Neural crest cell (in vitro differentiated cells): ENCODE measurements at regions not wholly inside any gene's neighbourhood (a gene's known extent, or its start where the extent isn't known, plus 50 kb on each side); places are given as distances from the start of the nearest gene placed in this dataset.

ENCODE experiments used
- DNase-seq: peaks from one replicate; pipeline ENCODE4 v3.0.0; 2021; ENCODE audit warnings: low read depth, mixed read lengths, low spot score
- H3K27ac Mint-ChIP-seq: one replicate; pipeline ENCODE4 v1.8.0; 2021; ENCODE audit warnings: mild to moderate bottlenecking, mixed read lengths; ENCODE audit not compliant: unreplicated experiment
- H3K27me3 Mint-ChIP-seq: 2 replicates; pipeline ENCODE4 v1.8.0; 2021; ENCODE audit warnings: low read depth, mild to moderate bottlenecking, mixed read lengths
- H3K36me3 Mint-ChIP-seq: 2 replicates; pipeline ENCODE4 v1.8.0; 2021; ENCODE audit warnings: low read depth, mild to moderate bottlenecking, mixed read lengths
- H3K4me1 Mint-ChIP-seq: 2 replicates; pipeline ENCODE4 v1.8.0; 2021; ENCODE audit warnings: mixed read lengths
- H3K4me3 Mint-ChIP-seq: one replicate; pipeline ENCODE4 v1.8.0; 2021; ENCODE audit warnings: mild to moderate bottlenecking, mixed read lengths
- H3K9me3 Mint-ChIP-seq: 2 replicates; pipeline ENCODE4 v1.8.0; 2021; ENCODE audit warnings: mixed read lengths
- CTCF ChIP-seq: fragments of 200-600 bp; sonication (generic); conservative IDR thresholded peaks from 2 replicates; pipeline ENCODE4 v1.5.0; 2021; ENCODE audit warnings: antibody characterized with exemption, mild to moderate bottlenecking

GRCh38 chr2:56465491-56465890 lies 281.7 kb downstream of the CCDC85A start:
- Mint-ChIP-seq H3K36me3 (no peaks in the 10 kb centered on the region), H3K27ac (no peak overlapping the region), H3K9me3 (no peaks in the 10 kb centered on the region), H3K27me3 (peaks cover 3% of the 10 kb centered on the region), H3K4me3 (no peak overlapping the region), H3K4me1 (no peaks in the 10 kb centered on the region)
- TF ChIP-seq CTCF: no peak
- DNase-seq: no peak

- no peak for TF ChIP-seq CTCF
- no peaks in the 10 kb centered on the region for H3K4me1 Mint-ChIP-seq
- no peak for DNase-seq
- no peaks in the 10 kb centered on the region for H3K36me3 Mint-ChIP-seq
- no peak overlapping the region for H3K27ac Mint-ChIP-seq
- no peak overlapping the region for H3K4me3 Mint-ChIP-seq
- H3K27me3 Mint-ChIP-seq: peaks cover 25% of the 10 kb centered on the region
- H3K9me3 Mint-ChIP-seq: no peaks in the 10 kb centered on the region
These were observed 289.7 kb downstream of the CCDC85A start for GRCh38 chr2:56473524-56473923.

- TF ChIP-seq CTCF: no peak
- Mint-ChIP-seq H3K36me3 (no peaks in the 10 kb centered on the region), H3K27me3 (peaks cover 22% of the 10 kb centered on the region), H3K9me3 (no peaks in the 10 kb centered on the region), H3K4me1 (no peaks in the 10 kb centered on the region), H3K4me3 (no peak overlapping the region), H3K27ac (no peak overlapping the region)
- DNase-seq: no peak
These were observed 290.8 kb downstream of the CCDC85A start for GRCh38 chr2:56474412-56475158.

- Mint-ChIP-seq H3K36me3 (no peaks in the 10 kb centered on the region), H3K9me3 (no peaks in the 10 kb centered on the region), H3K4me1 (no peaks in the 10 kb centered on the region), H3K27ac (no peak overlapping the region), H3K27me3 (peaks cover 22% of the 10 kb centered on the region), H3K4me3 (no peak overlapping the region)
- no peak for TF ChIP-seq CTCF
- DNase-seq: no peak
These were observed 291.4 kb downstream of the CCDC85A start for GRCh38 chr2:56475191-56475590.

GRCh38 chr2:56476509-56477071 lies 292.8 kb downstream of the CCDC85A start:
- no peak overlapping the region for H3K27ac Mint-ChIP-seq
- H3K4me1 Mint-ChIP-seq: no peaks in the 10 kb centered on the region
- peaks cover 22% of the 10 kb centered on the region for H3K27me3 Mint-ChIP-seq
- no peak for TF ChIP-seq CTCF
- no peak for DNase-seq
- H3K36me3 Mint-ChIP-seq: no peaks in the 10 kb centered on the region
- no peaks in the 10 kb centered on the region for H3K9me3 Mint-ChIP-seq
- H3K4me3 Mint-ChIP-seq: no peak overlapping the region
